Stimulated activated naive CD8-positive, alpha-beta T cell treated with anti-CD3 and anti-CD28 coated beads, Interleukin-15, amount 100 ng/mL, for 72 hours (primary cell): ENCODE measurements at regions not wholly inside any gene's neighbourhood (a gene's known extent, or its start where the extent isn't known, plus 50 kb on each side); places are given as distances from the start of the nearest gene placed in this dataset.

Experiments
- ATAC-seq: fragments of 150-1000 bp; cut with Tn5 transposase; 2 replicates; pipeline ENCODE4 v1.10.0; 2021; ENCODE audit warnings: mild to moderate bottlenecking, moderate library complexity
- DNase-seq, 2 donors: peaks; one replicate each; pipeline ENCODE4 v3.0.0; 2021 to 2022
- H3K27ac Mint-ChIP-seq, 2 donors: one replicate each; pipeline ENCODE4 v1.8.0; 2022; ENCODE audit warnings: mild to moderate bottlenecking in 2 of 2, mixed read lengths in 2 of 2, moderate library complexity in 2 of 2
- H3K27me3 Mint-ChIP-seq: one replicate; pipeline ENCODE4 v1.8.0; 2022; ENCODE audit warnings: mixed read lengths
- H3K4me1 Mint-ChIP-seq: one replicate; pipeline ENCODE4 v1.8.0; 2022; ENCODE audit warnings: mild to moderate bottlenecking, mixed read lengths
- H3K4me3 Mint-ChIP-seq, 2 donors: one replicate each; pipeline ENCODE4 v1.8.0; 2022; ENCODE audit warnings: mild to moderate bottlenecking in 2 of 2, mixed read lengths in 2 of 2, moderate library complexity in 1 of 2
- H3K9me3 Mint-ChIP-seq, 2 donors: one replicate each; pipeline ENCODE4 v1.8.0; 2022; ENCODE audit warnings: mixed read lengths in 2 of 2

- DNase-seq, result no peak
- no peak for ATAC-seq
- Mint-ChIP-seq H3K27ac (no peak overlapping the region), H3K4me3 (no peak overlapping the region), H3K27me3 (peaks cover 9% of the 10 kb centered on the region), H3K9me3 (no peaks in the 10 kb centered on the region), H3K4me1 (no peaks in the 10 kb centered on the region)
Observed at GRCh38 chr15:93515256-93516051, 426.4 kb upstream of the RGMA start.

GRCh38 chr15:93506646-93507045 lies 417.6 kb upstream of the RGMA start:
- DNase-seq, result no peak
- ATAC-seq, result no peak
- no peak overlapping the region for H3K4me3 Mint-ChIP-seq

GRCh38 chr15:93505506-93505905 lies 416.5 kb upstream of the RGMA start:
- H3K4me1 Mint-ChIP-seq, result no peaks in the 10 kb centered on the region
- no peak overlapping the region for H3K27ac Mint-ChIP-seq
- peaks cover under 1% of the 10 kb centered on the region for H3K27me3 Mint-ChIP-seq
- no peak for DNase-seq
- no peak overlapping the region for H3K4me3 Mint-ChIP-seq
- H3K9me3 Mint-ChIP-seq, result no peaks in the 10 kb centered on the region
- ATAC-seq, result no peak

More at GRCh38 chr15:93506646-93507045, 417.6 kb upstream of the RGMA start:
- Mint-ChIP-seq H3K27me3 (peaks cover 9% of the 10 kb centered on the region), H3K27ac (no peak overlapping the region), H3K9me3 (no peaks in the 10 kb centered on the region), H3K4me1 (no peaks in the 10 kb centered on the region)

- ATAC-seq, result no peak
- no peak overlapping the region for H3K4me3 Mint-ChIP-seq
- DNase-seq, result no peak
- H3K4me1 Mint-ChIP-seq, result no peaks in the 10 kb centered on the region
- no peaks in the 10 kb centered on the region for H3K9me3 Mint-ChIP-seq
- no peak overlapping the region for H3K27ac Mint-ChIP-seq
- H3K27me3 Mint-ChIP-seq, result no peaks in the 10 kb centered on the region
Observed at GRCh38 chr15:93501946-93502345, 412.9 kb upstream of the RGMA start.

- DNase-seq (no peak), ATAC-seq (no peak)
- Mint-ChIP-seq H3K9me3 (no peaks in the 10 kb centered on the region), H3K4me1 (no peaks in the 10 kb centered on the region), H3K27ac (no peak overlapping the region), H3K27me3 (no peaks in the 10 kb centered on the region), H3K4me3 (no peak overlapping the region)
Observed at GRCh38 chr15:93500155-93500554, 411.1 kb upstream of the RGMA start.

- Mint-ChIP-seq H3K9me3 (no peaks in the 10 kb centered on the region), H3K27ac (no peak overlapping the region), H3K4me1 (no peaks in the 10 kb centered on the region), H3K4me3 (no peak overlapping the region), H3K27me3 (no peaks in the 10 kb centered on the region)
- ATAC-seq (no peak), DNase-seq (no peak)
Observed at GRCh38 chr15:93497291-93497690, 408.3 kb upstream of the RGMA start.

- H3K9me3 Mint-ChIP-seq, result no peaks in the 10 kb centered on the region
- no peaks in the 10 kb centered on the region for H3K4me1 Mint-ChIP-seq
- no peaks in the 10 kb centered on the region for H3K27me3 Mint-ChIP-seq
- peak overlapping the region in 1 of 2 donors; percentile 34 for H3K27ac Mint-ChIP-seq
- no peak overlapping the region for H3K4me3 Mint-ChIP-seq
- DNase-seq, result no peak
- no peak for ATAC-seq
Observed at GRCh38 chr15:93496888-93497287, 407.9 kb upstream of the RGMA start.

- Mint-ChIP-seq H3K4me3 (no peak overlapping the region), H3K4me1 (no peaks in the 10 kb centered on the region), H3K27ac (no peak overlapping the region), H3K9me3 (no peaks in the 10 kb centered on the region), H3K27me3 (no peaks in the 10 kb centered on the region)
- ATAC-seq (no peak), DNase-seq (no peak)
Observed at GRCh38 chr15:93495799-93496637, 407.0 kb upstream of the RGMA start.

- peaks cover 7% of the 10 kb centered on the region for H3K27me3 Mint-ChIP-seq
- H3K9me3 Mint-ChIP-seq, result no peaks in the 10 kb centered on the region
- ATAC-seq (no peak), DNase-seq (no peak)
- no peaks in the 10 kb centered on the region for H3K4me1 Mint-ChIP-seq
- no peak overlapping the region for H3K27ac Mint-ChIP-seq
- no peak overlapping the region for H3K4me3 Mint-ChIP-seq
Observed at GRCh38 chr15:93493172-93493571, 404.2 kb upstream of the RGMA start.

GRCh38 chr15:93491291-93491690 lies 402.3 kb upstream of the RGMA start:
- Mint-ChIP-seq H3K27ac (no peak overlapping the region), H3K9me3 (no peaks in the 10 kb centered on the region), H3K4me3 (no peak overlapping the region), H3K27me3 (peaks cover 7% of the 10 kb centered on the region), H3K4me1 (no peaks in the 10 kb centered on the region)
- ATAC-seq, result no peak
- DNase-seq, result no peak

GRCh38 chr15:93488296-93488713 lies 399.3 kb upstream of the RGMA start:
- peaks cover 7% of the 10 kb centered on the region for H3K27me3 Mint-ChIP-seq
- H3K27ac Mint-ChIP-seq, result no peak overlapping the region
- ATAC-seq (no peak), DNase-seq (no peak)
- no peak overlapping the region for H3K4me3 Mint-ChIP-seq
- H3K9me3 Mint-ChIP-seq, result no peaks in the 10 kb centered on the region
- H3K4me1 Mint-ChIP-seq, result no peaks in the 10 kb centered on the region

- no peak overlapping the region for H3K4me3 Mint-ChIP-seq
- peaks cover 7% of the 10 kb centered on the region for H3K27me3 Mint-ChIP-seq
- ATAC-seq (no peak), DNase-seq (no peak)
- no peaks in the 10 kb centered on the region for H3K4me1 Mint-ChIP-seq
- H3K9me3 Mint-ChIP-seq, result no peaks in the 10 kb centered on the region
- H3K27ac Mint-ChIP-seq, result no peak overlapping the region
Observed at GRCh38 chr15:93486407-93487117, 397.6 kb upstream of the RGMA start.

GRCh38 chr15:93485438-93486327 lies 396.7 kb upstream of the RGMA start:
- ATAC-seq (no peak), DNase-seq (no peak)
- Mint-ChIP-seq H3K27ac (no peak overlapping the region), H3K9me3 (no peaks in the 10 kb centered on the region), H3K4me1 (no peaks in the 10 kb centered on the region), H3K4me3 (no peak overlapping the region), H3K27me3 (peaks cover 7% of the 10 kb centered on the region)

- Mint-ChIP-seq H3K27ac (peak overlapping the region in 1 of 2 donors; percentile 45), H3K27me3 (peaks cover under 1% of the 10 kb centered on the region), H3K9me3 (no peaks in the 10 kb centered on the region), H3K4me3 (no peak overlapping the region), H3K4me1 (no peaks in the 10 kb centered on the region)
- ATAC-seq (no peak), DNase-seq (no peak)
Observed at GRCh38 chr15:93483923-93484322, 394.9 kb upstream of the RGMA start.

- no peaks in the 10 kb centered on the region for H3K27me3 Mint-ChIP-seq
- no peak overlapping the region for H3K27ac Mint-ChIP-seq
- DNase-seq, result no peak
- no peaks in the 10 kb centered on the region for H3K4me1 Mint-ChIP-seq
- no peak overlapping the region for H3K4me3 Mint-ChIP-seq
- ATAC-seq, result no peak
- no peaks in the 10 kb centered on the region for H3K9me3 Mint-ChIP-seq
Observed at GRCh38 chr15:93482731-93483130, 393.7 kb upstream of the RGMA start.
